Stimulated activated CD4-positive, alpha-beta T cell treated with anti-CD3 and anti-CD28 coated beads, TNF-alpha, amount 100 ng/mL, for 4 hours (primary cell): ENCODE measurements at regions not wholly inside any gene's neighbourhood (a gene's known extent, or its start where the extent isn't known, plus 50 kb on each side); places are given as distances from the start of the nearest gene placed in this dataset.

Experiments
- DNase-seq, 3 experiments: peaks; one replicate each; pipeline ENCODE4 v3.0.0-alpha.2; 2020; ENCODE audit warnings: low read depth in 3 of 3

- no peak for DNase-seq
Measured at GRCh38 chr12:124489915-124490583, 77.4 kb downstream of the NCOR2 start.

GRCh38 chr12:124489220-124489619 lies 78.2 kb downstream of the NCOR2 start:
- DNase-seq = no peak

- DNase-seq = no peak
Measured at GRCh38 chr12:124488520-124488919, 78.9 kb downstream of the NCOR2 start.

GRCh38 chr12:124487834-124488165 lies 79.6 kb downstream of the NCOR2 start:
- no peak for DNase-seq

GRCh38 chr12:124487066-124487833 lies 80.2 kb downstream of the NCOR2 start:
- DNase-seq = no peak

- no peak for DNase-seq
Measured at GRCh38 chr12:124486346-124486963, 81.0 kb downstream of the NCOR2 start.

GRCh38 chr12:124485371-124485770 lies 82.0 kb downstream of the NCOR2 start:
- no peak for DNase-seq

GRCh38 chr12:124484526-124484953 lies 82.9 kb downstream of the NCOR2 start:
- no peak for DNase-seq

- no peak for DNase-seq
Measured at GRCh38 chr12:124484067-124484466, 83.3 kb downstream of the NCOR2 start.

- no peak for DNase-seq
Measured at GRCh38 chr12:124482901-124483799, 84.3 kb downstream of the NCOR2 start.

- no peak for DNase-seq
Measured at GRCh38 chr12:124482567-124482893, 84.9 kb downstream of the NCOR2 start.

- no peak for DNase-seq
Measured at GRCh38 chr12:124481772-124482566, 85.4 kb downstream of the NCOR2 start.

GRCh38 chr12:124481257-124481750 lies 86.1 kb downstream of the NCOR2 start:
- DNase-seq = no peak

GRCh38 chr12:124480469-124481256 lies 86.7 kb downstream of the NCOR2 start:
- DNase-seq = no peak

- no peak for DNase-seq
Measured at GRCh38 chr12:124479680-124480468, 87.5 kb downstream of the NCOR2 start.

- DNase-seq = no peak
Measured at GRCh38 chr12:124478985-124479645, 88.3 kb downstream of the NCOR2 start.

GRCh38 chr12:124478416-124478815 lies 89.0 kb downstream of the NCOR2 start:
- no peak for DNase-seq

GRCh38 chr12:124477107-124477915 lies 90.1 kb downstream of the NCOR2 start:
- DNase-seq = no peak
